Uterus (tissue), 3 donors: ENCODE measurements at regions not wholly inside any gene's neighbourhood (a gene's known extent, or its start where the extent isn't known, plus 50 kb on each side); places are given as distances from the start of the nearest gene placed in this dataset.

Experiments used
- DNase-seq, 2 donors: peaks; one replicate each; pipeline ENCODE4 v3.0.0-alpha.2; 2019 to 2020
- H3K27ac ChIP-seq, 2 donors: fragments of 200-600 bp; sonication (generic); 1 replicate in 1 of 2; 2 replicates in 1 of 2; pipeline ENCODE4 v1.5.1; 2016 to 2018
- H3K27me3 ChIP-seq, 2 donors: fragments of 200-600 bp; sonication (generic); one replicate each; pipeline ENCODE4 v1.5.1; 2018 to 2019; ENCODE audit warnings: control low read depth in 1 of 2
- H3K36me3 ChIP-seq, 2 donors: fragments of 200-600 bp; sonication (generic); one replicate each; pipeline ENCODE4 v1.5.1; 2019; ENCODE audit warnings: control low read depth in 1 of 2
- H3K4me1 ChIP-seq, 2 donors: fragments of 200-600 bp; sonication (generic); one replicate each; pipeline ENCODE4 v1.5.1; 2018 to 2019; ENCODE audit warnings: control low read depth in 1 of 2
- H3K4me3 ChIP-seq, 2 donors: fragments of 200-600 bp; sonication (generic); 1 replicate in 1 of 2; 2 replicates in 1 of 2; pipeline ENCODE4 v1.5.1; 2018 to 2019; ENCODE audit warnings: mild to moderate bottlenecking in 1 of 2
- H3K9me3 ChIP-seq, 2 donors: fragments of 200-600 bp; sonication (generic); one replicate each; pipeline ENCODE4 v1.5.1; 2019; ENCODE audit warnings: control low read depth in 1 of 2
- POLR2A ChIP-seq, 2 donors: fragments of 450-650 bp; IDR thresholded peaks; one replicate each; pipeline ENCODE4 v1.6.1; 2016; ENCODE audit warnings: antibody characterized with exemption in 2 of 2, mild to moderate bottlenecking in 1 of 2, moderate library complexity in 1 of 2
- intact Hi-C: fragments of 100-400 bp; cut with DNase I; formaldehyde crosslinking; loops from one replicate; pipeline ENCODE4 v1.15.1; 2023; ENCODE audit warnings: low total_unique reads
- TF ChIP-seq, protein P1 (sequence below), 4 experiments: fragments of 200-600 bp in 2 of 4; fragments of 450-650 bp in 2 of 4; sonication (generic) in 2 of 4; IDR thresholded peaks; one replicate each; pipeline ENCODE4 v1.5.1; 2016 to 2019; ENCODE audit warnings: antibody characterized with exemption in 4 of 4, mild to moderate bottlenecking in 2 of 4, moderate library complexity in 1 of 4
- donor health status: DM: yes; HTN: yes; CAD: no.

- no peak for TF ChIP-seq POLR2A (IDR thresholded peaks at IDR 0.05)
- TF ChIP-seq, protein P1, sequence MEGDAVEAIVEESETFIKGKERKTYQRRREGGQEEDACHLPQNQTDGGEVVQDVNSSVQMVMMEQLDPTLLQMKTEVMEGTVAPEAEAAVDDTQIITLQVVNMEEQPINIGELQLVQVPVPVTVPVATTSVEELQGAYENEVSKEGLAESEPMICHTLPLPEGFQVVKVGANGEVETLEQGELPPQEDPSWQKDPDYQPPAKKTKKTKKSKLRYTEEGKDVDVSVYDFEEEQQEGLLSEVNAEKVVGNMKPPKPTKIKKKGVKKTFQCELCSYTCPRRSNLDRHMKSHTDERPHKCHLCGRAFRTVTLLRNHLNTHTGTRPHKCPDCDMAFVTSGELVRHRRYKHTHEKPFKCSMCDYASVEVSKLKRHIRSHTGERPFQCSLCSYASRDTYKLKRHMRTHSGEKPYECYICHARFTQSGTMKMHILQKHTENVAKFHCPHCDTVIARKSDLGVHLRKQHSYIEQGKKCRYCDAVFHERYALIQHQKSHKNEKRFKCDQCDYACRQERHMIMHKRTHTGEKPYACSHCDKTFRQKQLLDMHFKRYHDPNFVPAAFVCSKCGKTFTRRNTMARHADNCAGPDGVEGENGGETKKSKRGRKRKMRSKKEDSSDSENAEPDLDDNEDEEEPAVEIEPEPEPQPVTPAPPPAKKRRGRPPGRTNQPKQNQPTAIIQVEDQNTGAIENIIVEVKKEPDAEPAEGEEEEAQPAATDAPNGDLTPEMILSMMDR (IDR thresholded peaks at IDR 0.05), result no peak
- Histone ChIP-seq H3K36me3 (no peaks in the 10 kb centered on the region), H3K9me3 (no peaks in the 10 kb centered on the region), H3K4me3 (no peak overlapping the region), H3K27ac (no peak overlapping the region), H3K27me3 (no peaks in the 10 kb centered on the region), H3K4me1 (no peaks in the 10 kb centered on the region)
- no peak for DNase-seq
- intact Hi-C loops, result no loop called here
Measured at GRCh38 chr9:72471096-72471495, 50.3 kb upstream of the TMC1 start.

DNA sequence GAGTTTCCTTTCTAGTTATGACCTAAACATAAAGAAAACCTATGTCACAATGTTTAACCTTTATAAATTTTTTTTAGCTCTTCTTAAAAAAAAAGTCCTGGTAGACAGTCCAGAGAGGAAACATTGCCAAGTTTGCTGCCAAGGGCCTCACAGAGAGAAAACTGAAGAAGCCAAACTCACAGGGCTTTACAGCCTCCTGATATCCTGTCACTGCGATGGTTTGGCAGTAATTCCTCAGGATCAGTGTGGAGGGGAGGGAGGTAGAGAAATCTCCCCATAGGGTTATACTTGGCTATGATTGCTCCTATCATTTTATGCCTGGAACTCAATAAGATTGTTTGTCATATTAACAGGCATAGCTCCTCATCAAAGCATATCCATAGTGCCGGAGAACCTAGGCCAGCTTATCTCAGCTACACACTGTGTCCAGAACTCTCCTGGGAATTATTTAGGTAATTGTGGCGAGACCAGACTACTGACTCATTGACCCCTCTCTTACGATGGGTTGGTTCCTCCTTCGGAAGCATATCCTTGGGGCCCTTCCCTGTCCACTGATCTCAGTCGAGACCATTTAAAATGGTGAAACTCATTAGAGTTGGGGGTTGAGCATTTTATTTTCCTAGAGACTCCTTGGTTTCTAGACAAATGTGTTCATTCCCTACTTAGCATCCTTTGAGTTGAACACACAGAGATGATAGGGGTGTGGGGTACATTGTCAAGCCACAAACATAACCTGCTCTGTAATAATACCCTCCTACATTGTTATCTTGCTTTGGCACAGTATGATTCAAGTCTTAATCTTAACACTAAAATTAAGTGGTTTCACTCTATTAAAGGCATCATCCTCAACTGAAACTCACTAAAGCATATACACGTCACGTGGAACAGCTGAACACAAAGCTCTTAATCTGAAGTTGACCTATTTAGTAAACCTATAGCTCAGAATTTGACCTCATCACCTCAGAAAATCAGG lies 53.4 kb upstream of the TMC1 start:
- H3K27ac ChIP-seq, result no peak overlapping the region
- H3K27me3 ChIP-seq, result no peaks in the 10 kb centered on the region
- H3K4me1 ChIP-seq, result no peaks in the 10 kb centered on the region
- intact Hi-C loops, result no loop called here
- no peaks in the 10 kb centered on the region for H3K9me3 ChIP-seq
- no peak for TF ChIP-seq POLR2A (IDR thresholded peaks at IDR 0.05)
- TF ChIP-seq, protein P1 (IDR thresholded peaks at IDR 0.05), result no peak
- H3K36me3 ChIP-seq, result no peaks in the 10 kb centered on the region
- no peak overlapping the region for H3K4me3 ChIP-seq
- DNase-seq, result no peak

DNA sequence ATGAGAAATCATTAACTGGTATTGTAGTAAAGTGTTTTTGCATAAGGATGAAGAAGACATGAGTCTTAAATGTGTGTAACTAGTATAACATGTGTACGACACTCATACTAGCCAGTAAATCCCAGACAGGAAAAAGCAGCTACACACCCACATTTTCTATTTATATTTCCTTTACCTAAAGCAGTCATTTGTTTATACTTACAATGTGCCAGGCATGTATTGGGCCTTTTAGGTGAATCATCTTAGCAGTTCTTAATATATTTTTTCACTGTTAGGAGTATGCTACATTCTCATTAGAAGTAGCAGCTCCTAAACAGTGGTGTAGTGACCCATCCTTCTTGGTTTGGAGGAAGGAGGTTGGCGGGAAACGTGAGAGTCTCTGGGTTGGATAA lies 55.8 kb upstream of the TMC1 start:
- Histone ChIP-seq H3K27me3 (no peaks in the 10 kb centered on the region), H3K9me3 (no peaks in the 10 kb centered on the region), H3K27ac (no peak overlapping the region), H3K4me1 (no peaks in the 10 kb centered on the region), H3K4me3 (no peak overlapping the region), H3K36me3 (no peaks in the 10 kb centered on the region)
- no peak for TF ChIP-seq POLR2A (IDR thresholded peaks at IDR 0.05)
- TF ChIP-seq, protein P1 (IDR thresholded peaks at IDR 0.05), result no peak
- intact Hi-C loops, result no loop called here
- no peak for DNase-seq

GRCh38 chr9:72464857-72465592 lies 56.4 kb upstream of the TMC1 start:
- Histone ChIP-seq H3K9me3 (no peaks in the 10 kb centered on the region), H3K4me1 (no peaks in the 10 kb centered on the region), H3K4me3 (no peak overlapping the region), H3K36me3 (no peaks in the 10 kb centered on the region), H3K27me3 (no peaks in the 10 kb centered on the region), H3K27ac (no peak overlapping the region)
- no peak for TF ChIP-seq POLR2A (IDR thresholded peaks at IDR 0.05)
- TF ChIP-seq, protein P1 (IDR thresholded peaks at IDR 0.05), result no peak
- DNase-seq, result no peak
- intact Hi-C loops, result no loop called here

- no peaks in the 10 kb centered on the region for H3K4me1 ChIP-seq
- H3K4me3 ChIP-seq, result no peak overlapping the region
- intact Hi-C loops, result no loop called here
Measured at GRCh38 chr9:72462340-72462739, 59.1 kb upstream of the TMC1 start.

More at GRCh38 chr9:72462340-72462739, 59.1 kb upstream of the TMC1 start:
- TF ChIP-seq, protein P1 (IDR thresholded peaks at IDR 0.05), result no peak
- no peak for TF ChIP-seq POLR2A (IDR thresholded peaks at IDR 0.05)
- Histone ChIP-seq H3K36me3 (no peaks in the 10 kb centered on the region), H3K27me3 (no peaks in the 10 kb centered on the region), H3K9me3 (no peaks in the 10 kb centered on the region), H3K27ac (no peak overlapping the region)
- no peak for DNase-seq
